ENCODE measurements at regions not wholly inside any gene's neighbourhood (a gene's known extent, or its start where the extent isn't known, plus 50 kb on each side); places are given as distances from the start of the nearest gene placed in this dataset.

DNA sequence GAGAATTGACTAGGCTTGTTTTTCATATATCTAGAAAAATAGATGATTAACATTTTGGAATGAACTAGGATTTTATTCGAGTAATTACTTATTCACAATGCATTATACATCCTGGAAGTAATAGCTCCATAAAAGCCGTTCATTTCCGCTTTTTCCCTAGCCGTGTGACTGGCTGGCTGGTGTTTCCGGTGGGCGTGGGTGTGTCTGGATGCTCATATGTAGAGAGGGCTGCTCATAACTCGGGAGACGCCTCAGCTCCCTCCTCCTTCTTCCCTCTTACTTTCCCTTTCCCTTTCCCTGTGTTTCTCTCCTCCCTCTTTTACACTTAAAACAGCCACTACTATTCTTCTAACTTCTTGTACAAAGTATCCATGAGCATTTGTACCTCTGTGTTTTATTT is 187.7 kb upstream of the VSTM2A start:
- H3K4me2 ChIP-seq (ENCODE audit: low read length): no peak overlapping the region
- no peak overlapping the region for H4K8ac ChIP-seq (ENCODE audit: low read depth, low read length)
- H2BK5ac ChIP-seq (ENCODE audit: low read depth, low read length, poor library complexity): no peak overlapping the region
- no peak overlapping the region for H2BK12ac ChIP-seq (ENCODE audit: low read length)
- no peak overlapping the region for H3K4ac ChIP-seq (ENCODE audit: low read depth, low read length)
- no peak overlapping the region for H3K27ac ChIP-seq (ENCODE audit: low read depth, low read length)
- H2AK5ac ChIP-seq (ENCODE audit: low read length): no peak overlapping the region
- H3K27me3 ChIP-seq (ENCODE audit: insufficient read depth, low read length): no peaks in the 10 kb centered on the region
- no peak overlapping the region for H3K9ac ChIP-seq (ENCODE audit: low read length)
- no peak for DNase-seq
- H3K18ac ChIP-seq (ENCODE audit: low read length): no peak overlapping the region
- H3K9me3 ChIP-seq (ENCODE audit: insufficient read depth, low read depth, low read length): no peaks in the 10 kb centered on the region
- no peak overlapping the region for H3K23ac ChIP-seq (ENCODE audit: low read length)
- no peak overlapping the region for H2BK120ac ChIP-seq (ENCODE audit: insufficient read depth, low read length, poor library complexity)
- H3K4me3 ChIP-seq (ENCODE audit: low read depth, low read length): no peak overlapping the region
- no peak overlapping the region for H4K91ac ChIP-seq (ENCODE audit: low read depth, low read length)
- no CpG with 5 or more reads among the region's 8 CpGs for WGBS (ENCODE audit: extremely low coverage, insufficient coverage, insufficient read length)
- H3K14ac ChIP-seq (ENCODE audit: low read length): no peak overlapping the region
- no peaks in the 10 kb centered on the region for H3K4me1 ChIP-seq (ENCODE audit: control insufficient read depth in 1 of 2, insufficient read depth in 2 of 2, low read length in 2 of 2)
- no peak overlapping the region for H2AFZ ChIP-seq (ENCODE audit: insufficient read depth, low read length, poor library complexity)
- no peaks in the 10 kb centered on the region for H3K36me3 ChIP-seq (ENCODE audit: control insufficient read depth in 1 of 2, insufficient read depth in 2 of 2, low read length in 2 of 2)
- no peaks in the 10 kb centered on the region for H3K79me2 ChIP-seq (ENCODE audit: control insufficient read depth, insufficient read depth, low read length, poor library complexity)
- H3K79me1 ChIP-seq (ENCODE audit: low read length): no peaks in the 10 kb centered on the region
- H4K12ac ChIP-seq (ENCODE audit: low read depth, low read length): no peak overlapping the region

DNA sequence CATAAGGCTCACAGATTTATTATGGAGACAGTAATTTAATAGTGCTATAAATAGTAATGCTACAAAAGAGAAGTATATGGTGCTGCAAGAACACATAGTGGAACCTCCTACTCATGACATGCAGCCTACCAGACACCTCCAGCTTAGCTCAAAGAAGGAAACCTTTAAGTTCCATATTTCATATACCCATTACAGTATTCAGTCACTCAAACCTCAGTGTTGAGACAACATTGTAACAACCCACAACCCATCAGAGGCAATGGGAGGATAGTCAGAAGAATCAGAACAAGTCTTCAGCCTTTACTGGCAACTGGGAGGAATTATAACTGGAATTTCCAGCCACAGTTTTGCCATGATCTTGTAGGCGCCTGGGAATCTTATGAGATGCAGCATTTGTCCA is 186.3 kb upstream of the VSTM2A start:
- no peak overlapping the region for H3K4me3 ChIP-seq (ENCODE audit: low read depth, low read length)
- no peak overlapping the region for H3K23ac ChIP-seq (ENCODE audit: low read length)
- H3K79me1 ChIP-seq (ENCODE audit: low read length): no peaks in the 10 kb centered on the region
- no peaks in the 10 kb centered on the region for H3K27me3 ChIP-seq (ENCODE audit: insufficient read depth, low read length)
- no peaks in the 10 kb centered on the region for H3K79me2 ChIP-seq (ENCODE audit: control insufficient read depth, insufficient read depth, low read length, poor library complexity)
- H2BK5ac ChIP-seq (ENCODE audit: low read depth, low read length, poor library complexity): no peak overlapping the region
- H3K18ac ChIP-seq (ENCODE audit: low read length): no peak overlapping the region
- H2BK120ac ChIP-seq (ENCODE audit: insufficient read depth, low read length, poor library complexity): no peak overlapping the region
- no peaks in the 10 kb centered on the region for H3K4me1 ChIP-seq (ENCODE audit: control insufficient read depth in 1 of 2, insufficient read depth in 2 of 2, low read length in 2 of 2)
- H4K91ac ChIP-seq (ENCODE audit: low read depth, low read length): no peak overlapping the region
- no CpG with 5 or more reads among the region's 1 CpG for WGBS (ENCODE audit: extremely low coverage, insufficient coverage, insufficient read length)
- no peak for DNase-seq
- no peak overlapping the region for H2AK5ac ChIP-seq (ENCODE audit: low read length)
- H3K36me3 ChIP-seq (ENCODE audit: control insufficient read depth in 1 of 2, insufficient read depth in 2 of 2, low read length in 2 of 2): no peaks in the 10 kb centered on the region
- no peaks in the 10 kb centered on the region for H3K9me3 ChIP-seq (ENCODE audit: insufficient read depth, low read depth, low read length)
- no peak overlapping the region for H3K27ac ChIP-seq (ENCODE audit: low read depth, low read length)
- no peak overlapping the region for H2AFZ ChIP-seq (ENCODE audit: insufficient read depth, low read length, poor library complexity)
- H3K14ac ChIP-seq (ENCODE audit: low read length): no peak overlapping the region
- no peak overlapping the region for H2BK12ac ChIP-seq (ENCODE audit: low read length)
- H4K12ac ChIP-seq (ENCODE audit: low read depth, low read length): no peak overlapping the region
- no peak overlapping the region for H4K8ac ChIP-seq (ENCODE audit: low read depth, low read length)
- no peak overlapping the region for H3K9ac ChIP-seq (ENCODE audit: low read length)
- H3K4me2 ChIP-seq (ENCODE audit: low read length): no peak overlapping the region
- no peak overlapping the region for H3K4ac ChIP-seq (ENCODE audit: low read depth, low read length)

GRCh38 chr7:54360075-54360840 is 181.9 kb upstream of the VSTM2A start:
- H3K23ac ChIP-seq (ENCODE audit: low read length): no peak overlapping the region
- no peaks in the 10 kb centered on the region for H3K36me3 ChIP-seq (ENCODE audit: control insufficient read depth in 1 of 2, insufficient read depth in 2 of 2, low read length in 2 of 2)
- no peaks in the 10 kb centered on the region for H3K27me3 ChIP-seq (ENCODE audit: insufficient read depth, low read length)
- no peak overlapping the region for H2BK5ac ChIP-seq (ENCODE audit: low read depth, low read length, poor library complexity)
- no peaks in the 10 kb centered on the region for H3K9me3 ChIP-seq (ENCODE audit: insufficient read depth, low read depth, low read length)
- H3K79me1 ChIP-seq (ENCODE audit: low read length): no peaks in the 10 kb centered on the region
- H4K91ac ChIP-seq (ENCODE audit: low read depth, low read length): no peak overlapping the region
- no peak overlapping the region for H3K14ac ChIP-seq (ENCODE audit: low read length)
- no peak overlapping the region for H3K9ac ChIP-seq (ENCODE audit: low read length)
- no peak overlapping the region for H2BK12ac ChIP-seq (ENCODE audit: low read length)
- no peak for DNase-seq
- no peak overlapping the region for H3K27ac ChIP-seq (ENCODE audit: low read depth, low read length)
- no peak overlapping the region for H3K4me2 ChIP-seq (ENCODE audit: low read length)
- no peak overlapping the region for H2AFZ ChIP-seq (ENCODE audit: insufficient read depth, low read length, poor library complexity)
- no peaks in the 10 kb centered on the region for H3K79me2 ChIP-seq (ENCODE audit: control insufficient read depth, insufficient read depth, low read length, poor library complexity)
- no peak overlapping the region for H4K12ac ChIP-seq (ENCODE audit: low read depth, low read length)
- no peak overlapping the region for H2BK120ac ChIP-seq (ENCODE audit: insufficient read depth, low read length, poor library complexity)
- H3K4me3 ChIP-seq (ENCODE audit: low read depth, low read length): no peak overlapping the region
- WGBS (ENCODE audit: extremely low coverage, insufficient coverage, insufficient read length): no CpG with 5 or more reads among the region's 6 CpGs
- H3K18ac ChIP-seq (ENCODE audit: low read length): no peak overlapping the region
- no peaks in the 10 kb centered on the region for H3K4me1 ChIP-seq (ENCODE audit: control insufficient read depth in 1 of 2, insufficient read depth in 2 of 2, low read length in 2 of 2)
- no peak overlapping the region for H3K4ac ChIP-seq (ENCODE audit: low read depth, low read length)
- no peak overlapping the region for H4K8ac ChIP-seq (ENCODE audit: low read depth, low read length)
- no peak overlapping the region for H2AK5ac ChIP-seq (ENCODE audit: low read length)

GRCh38 chr7:54390565-54390964 is 151.6 kb upstream of the VSTM2A start:
- Histone ChIP-seq H3K4ac (ENCODE audit: low read depth, low read length) (no peak overlapping the region), H3K9me3 (ENCODE audit: insufficient read depth, low read depth, low read length) (no peaks in the 10 kb centered on the region), H3K23ac (ENCODE audit: low read length) (no peak overlapping the region), H3K4me1 (ENCODE audit: control insufficient read depth in 1 of 2, insufficient read depth in 2 of 2, low read length in 2 of 2) (no peaks in the 10 kb centered on the region), H4K91ac (ENCODE audit: low read depth, low read length) (no peak overlapping the region), H3K27me3 (ENCODE audit: insufficient read depth, low read length) (no peaks in the 10 kb centered on the region), H2BK12ac (ENCODE audit: low read length) (no peak overlapping the region), H2BK120ac (ENCODE audit: insufficient read depth, low read length, poor library complexity) (no peak overlapping the region), H3K79me1 (ENCODE audit: low read length) (no peaks in the 10 kb centered on the region), H3K79me2 (ENCODE audit: control insufficient read depth, insufficient read depth, low read length, poor library complexity) (no peaks in the 10 kb centered on the region), H4K12ac (ENCODE audit: low read depth, low read length) (no peak overlapping the region), H3K9ac (ENCODE audit: low read length) (no peak overlapping the region), H3K4me3 (ENCODE audit: low read depth, low read length) (no peak overlapping the region), H2AFZ (ENCODE audit: insufficient read depth, low read length, poor library complexity) (no peak overlapping the region), H2BK5ac (ENCODE audit: low read depth, low read length, poor library complexity) (no peak overlapping the region), H3K14ac (ENCODE audit: low read length) (no peak overlapping the region), H3K36me3 (ENCODE audit: control insufficient read depth in 1 of 2, insufficient read depth in 2 of 2, low read length in 2 of 2) (no peaks in the 10 kb centered on the region), H2AK5ac (ENCODE audit: low read length) (no peak overlapping the region), H3K4me2 (ENCODE audit: low read length) (no peak overlapping the region), H3K18ac (ENCODE audit: low read length) (no peak overlapping the region), H3K27ac (ENCODE audit: low read depth, low read length) (no peak overlapping the region), H4K8ac (ENCODE audit: low read depth, low read length) (no peak overlapping the region)
- WGBS (ENCODE audit: extremely low coverage, insufficient coverage, insufficient read length): no CpG with 5 or more reads among the region's 1 CpG
- DNase-seq: peak in 1 of 2 donors; percentile 2

Measured in trophoblast cell (in vitro differentiated cells and primary cell).